Loucy (cell line): ENCODE measurements at regions not wholly inside any gene's neighbourhood (a gene's known extent, or its start where the extent isn't known, plus 50 kb on each side); places are given as distances from the start of the nearest gene placed in this dataset.

Experiments used
- CTCF ChIP-seq: fragments of 200-600 bp; sonication (generic); conservative IDR thresholded peaks from 2 replicates; pipeline ENCODE4 v1.5.1; 2014; ENCODE audit warnings: mild to moderate bottlenecking, antibody characterized with exemption, low read length
- EZH2phosphoT487 ChIP-seq: fragments of 200-600 bp; IDR thresholded peaks from 2 replicates; pipeline ENCODE4 v1.6.1; 2018; ENCODE audit warnings: antibody characterized with exemption, mild to moderate bottlenecking, moderate library complexity, borderline replicate concordance

GRCh38 chr4:188735082-188735481 lies 595.8 kb downstream of the TRIML1 start:
- TF ChIP-seq EZH2phosphoT487 (no peak), CTCF (no peak)
